NCI-H524 (cell line): ENCODE measurements at regions not wholly inside any gene's neighbourhood (a gene's known extent, or its start where the extent isn't known, plus 50 kb on each side); places are given as distances from the start of the nearest gene placed in this dataset.
"Not testable (repeated sequence)": the region's sequence is repeated elsewhere in the genome, so short reads cannot be mapped to it uniquely, and the experiment has no call there.

Experiments used
- DNase-seq, 2 experiments: peaks; one replicate each; lab custom pipeline; 2025; lab: John Stamatoyannopoulos, UW

- peak in 1 of 2 experiments; percentile 39 for DNase-seq
Measured at GRCh38 chr10:64574371-64574770, 1053.2 kb downstream of the REEP3 start.

- DNase-seq, result no peak
Measured at GRCh38 chr10:64576497-64576896, 1055.3 kb downstream of the REEP3 start.

GRCh38 chr10:64578757-64579156 is 1057.6 kb downstream of the REEP3 start:
- not testable (repeated sequence) for DNase-seq

- DNase-seq, result no peak
Measured at GRCh38 chr10:64586934-64587503, 1065.8 kb downstream of the REEP3 start.

- no peak for DNase-seq
Measured at GRCh38 chr10:64594072-64594471, 1072.9 kb downstream of the REEP3 start.

- DNase-seq, result no peak
Measured at GRCh38 chr10:64598600-64598999, 1077.4 kb downstream of the REEP3 start.

GRCh38 chr10:64601298-64601697 is 1080.1 kb downstream of the REEP3 start:
- DNase-seq, result no peak

GRCh38 chr10:64617085-64617484 is 1095.9 kb downstream of the REEP3 start:
- no peak for DNase-seq

GRCh38 chr10:64619102-64619501 is 1097.9 kb downstream of the REEP3 start:
- DNase-seq, result peak; percentile 12 to 57

GRCh38 chr10:64626924-64627323 is 1105.7 kb downstream of the REEP3 start:
- no peak for DNase-seq

GRCh38 chr10:64630534-64630933 is 1109.3 kb downstream of the REEP3 start:
- DNase-seq, result peak in 1 of 2 experiments; percentile 32

- DNase-seq, result no peak
Measured at GRCh38 chr10:64635906-64636305, 1114.7 kb downstream of the REEP3 start.

- no peak for DNase-seq
Measured at GRCh38 chr10:64636461-64636860, 1115.3 kb downstream of the REEP3 start.

GRCh38 chr10:64637939-64638338 is 1116.7 kb downstream of the REEP3 start:
- no peak for DNase-seq

- peak; percentile 14 to 26 for DNase-seq
Measured at GRCh38 chr10:64648915-64649314, 1127.7 kb downstream of the REEP3 start.

- DNase-seq, result no peak
Measured at GRCh38 chr10:64658528-64658927, 1137.3 kb downstream of the REEP3 start.

GRCh38 chr10:64659311-64659710 is 1138.1 kb downstream of the REEP3 start:
- DNase-seq, result no peak

GRCh38 chr10:64682043-64682442 is 1160.8 kb downstream of the REEP3 start:
- DNase-seq, result no peak

GRCh38 chr10:64690194-64690593 is 1169.0 kb downstream of the REEP3 start:
- peak; percentile 48 to 83 for DNase-seq

- no peak for DNase-seq
Measured at GRCh38 chr10:64699244-64699643, 1178.0 kb downstream of the REEP3 start.

GRCh38 chr10:64702086-64702485 is 1180.9 kb downstream of the REEP3 start:
- not testable (repeated sequence) for DNase-seq

- no peak for DNase-seq
Measured at GRCh38 chr10:64708884-64709681, 1187.9 kb downstream of the REEP3 start.

- DNase-seq, result no peak
Measured at GRCh38 chr10:64726466-64726865, 1205.3 kb downstream of the REEP3 start.

GRCh38 chr10:64731016-64731415 is 1209.8 kb downstream of the REEP3 start:
- no peak for DNase-seq
